NCI-H2196 (cell line): ENCODE measurements at regions not wholly inside any gene's neighbourhood (a gene's known extent, or its start where the extent isn't known, plus 50 kb on each side); places are given as distances from the start of the nearest gene placed in this dataset.

Source experiments
- DNase-seq: peaks from one replicate; lab custom pipeline; 2025; ENCODE audit not compliant: unreplicated experiment; lab: John Stamatoyannopoulos, UW

DNA sequence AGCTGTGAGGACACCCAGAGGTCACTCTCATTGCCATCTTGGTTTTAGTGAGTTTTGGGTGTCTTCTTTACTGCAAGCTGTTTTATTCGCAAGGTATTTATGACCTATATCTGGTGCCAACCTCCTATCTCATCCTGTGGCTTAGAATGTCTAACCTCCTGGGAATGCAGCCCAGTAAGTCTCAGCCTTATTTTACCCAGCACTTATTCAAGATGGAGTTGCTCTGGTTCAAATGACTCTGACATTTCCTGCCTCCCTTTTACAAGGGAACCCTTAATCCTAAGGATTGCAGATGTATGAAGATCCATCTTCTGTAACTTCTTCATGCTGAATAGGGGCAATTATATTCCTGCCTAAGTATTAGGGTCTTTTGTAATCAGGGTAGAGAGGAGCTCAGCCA lies 708.0 kb downstream of the TMEM182 start:
- DNase-seq, result no peak

GRCh38 chr2:103484906-103485305 lies 723.1 kb downstream of the TMEM182 start:
- no peak for DNase-seq

DNA sequence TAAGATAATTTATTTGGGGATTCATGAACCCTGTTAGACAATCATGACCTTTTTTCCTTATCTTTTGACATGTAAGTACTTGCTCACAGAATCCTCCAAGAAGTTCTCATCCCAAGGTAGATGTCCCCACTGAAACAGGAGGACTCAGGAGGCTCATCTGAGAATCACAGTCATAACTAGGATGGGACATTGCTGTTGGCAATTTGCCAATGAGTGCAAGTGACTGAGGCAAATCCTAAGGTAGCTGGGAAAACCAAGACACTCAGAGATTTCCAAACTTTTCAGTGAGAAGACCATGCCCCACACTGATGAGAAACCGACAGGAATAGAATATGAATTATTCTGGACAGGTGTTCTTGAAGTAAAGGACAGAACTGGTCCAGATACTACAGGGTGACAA lies 735.0 kb downstream of the TMEM182 start:
- no peak for DNase-seq

GRCh38 chr2:103506812-103507211 lies 745.0 kb downstream of the TMEM182 start:
- DNase-seq, result no peak

GRCh38 chr2:103512442-103512841 lies 750.6 kb downstream of the TMEM182 start:
- no peak for DNase-seq

GRCh38 chr2:103520547-103520946 lies 758.7 kb downstream of the TMEM182 start:
- no peak for DNase-seq

DNA sequence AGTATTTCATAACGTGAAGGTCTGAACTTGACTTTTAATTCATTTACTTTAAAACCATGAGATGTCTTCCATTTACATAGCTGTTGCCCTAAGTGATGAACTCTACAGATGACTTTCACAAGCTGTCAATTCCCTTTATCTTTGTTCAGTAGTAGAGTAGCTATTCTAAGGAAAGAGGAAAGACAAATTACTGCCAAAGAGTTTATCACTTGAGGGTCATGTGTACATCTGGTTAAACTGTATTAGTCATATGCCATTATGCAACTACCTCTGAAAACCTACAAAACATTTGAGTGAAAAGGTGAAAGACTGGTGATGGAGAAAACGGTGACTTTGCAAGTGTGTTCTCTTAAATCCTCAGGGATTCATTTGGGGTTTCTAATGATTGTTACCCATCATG lies 763.9 kb downstream of the TMEM182 start:
- DNase-seq, result no peak

DNA sequence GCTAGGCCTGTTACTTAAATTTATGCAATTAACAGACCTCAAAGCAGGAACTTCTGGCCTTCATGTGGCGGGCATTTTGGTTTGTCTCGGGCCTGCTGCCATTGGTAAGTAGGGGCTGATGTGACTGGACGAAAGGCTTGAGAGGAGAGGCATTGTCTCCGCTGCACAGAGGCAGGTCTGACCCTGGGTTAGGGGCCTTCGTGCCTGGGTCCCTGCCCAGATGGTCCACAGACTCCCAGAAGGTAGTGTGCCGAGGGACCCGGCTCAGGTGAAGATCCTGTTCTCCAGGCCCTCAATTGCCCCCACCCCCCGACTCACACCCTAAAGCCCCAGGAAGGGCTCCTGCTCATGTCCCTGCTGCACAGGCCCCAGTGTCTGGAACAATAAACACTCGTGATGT lies 764.9 kb downstream of the TMEM182 start:
- no peak for DNase-seq

DNA sequence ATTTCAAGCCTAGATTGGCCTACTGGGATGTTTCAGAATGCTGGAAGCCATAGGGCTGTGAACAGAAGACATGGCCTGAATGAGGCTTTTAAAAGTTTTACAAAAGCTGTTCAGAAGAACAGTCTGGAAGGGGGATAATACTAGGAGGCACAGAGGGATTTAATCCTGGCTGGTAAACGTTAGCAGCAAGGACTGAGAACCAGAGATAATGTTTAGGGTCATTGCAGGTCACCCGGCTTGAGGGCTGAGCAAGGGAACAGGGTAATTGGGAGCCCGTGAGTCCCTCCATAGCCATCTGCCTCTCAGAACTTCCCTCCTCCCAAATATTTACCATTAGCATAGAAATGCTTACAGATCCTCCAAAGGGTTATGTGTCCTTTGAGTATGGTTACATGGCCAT lies 765.4 kb downstream of the TMEM182 start:
- no peak for DNase-seq

- no peak for DNase-seq
Measured at GRCh38 chr2:103529798-103530502, 768.1 kb downstream of the TMEM182 start.

DNA sequence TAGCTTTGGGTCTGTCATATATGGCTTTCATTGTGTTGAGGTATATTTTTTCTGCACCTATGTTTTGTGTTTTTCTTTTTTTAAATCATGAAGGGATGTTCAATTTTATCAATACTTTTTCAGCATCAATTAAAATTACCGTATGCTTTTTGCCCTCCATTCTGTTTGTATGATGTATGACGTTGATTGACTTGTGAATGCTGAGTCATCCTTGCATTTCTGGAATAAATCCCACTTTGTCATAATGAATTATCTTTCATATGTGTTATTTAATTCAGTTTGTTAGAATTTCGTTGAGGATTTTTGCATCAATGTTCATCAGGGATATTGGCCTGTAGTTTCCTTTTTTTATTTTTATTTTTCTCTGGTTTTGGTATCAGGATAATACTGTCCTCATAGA lies 790.9 kb downstream of the TMEM182 start:
- DNase-seq, result no peak

DNA sequence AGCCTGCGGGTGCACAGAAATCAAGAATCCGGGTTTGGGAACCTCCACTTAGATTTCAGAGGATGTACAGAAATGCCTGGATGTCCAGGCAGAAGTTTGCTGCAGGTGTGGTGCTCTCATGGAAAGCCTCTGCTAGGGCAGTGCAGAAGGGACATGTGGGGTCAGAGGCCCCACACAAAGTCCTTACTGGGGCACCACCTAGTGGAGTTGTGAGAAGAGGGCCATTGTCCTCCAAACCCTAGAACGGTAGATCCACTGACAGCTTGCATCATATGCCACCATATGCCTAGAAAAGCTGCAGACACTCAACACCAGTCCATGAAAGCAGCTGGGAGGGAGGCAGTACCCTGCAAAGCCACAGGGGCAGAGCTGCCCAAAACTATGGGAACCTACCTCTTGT lies 833.0 kb downstream of the TMEM182 start:
- no peak for DNase-seq

DNA sequence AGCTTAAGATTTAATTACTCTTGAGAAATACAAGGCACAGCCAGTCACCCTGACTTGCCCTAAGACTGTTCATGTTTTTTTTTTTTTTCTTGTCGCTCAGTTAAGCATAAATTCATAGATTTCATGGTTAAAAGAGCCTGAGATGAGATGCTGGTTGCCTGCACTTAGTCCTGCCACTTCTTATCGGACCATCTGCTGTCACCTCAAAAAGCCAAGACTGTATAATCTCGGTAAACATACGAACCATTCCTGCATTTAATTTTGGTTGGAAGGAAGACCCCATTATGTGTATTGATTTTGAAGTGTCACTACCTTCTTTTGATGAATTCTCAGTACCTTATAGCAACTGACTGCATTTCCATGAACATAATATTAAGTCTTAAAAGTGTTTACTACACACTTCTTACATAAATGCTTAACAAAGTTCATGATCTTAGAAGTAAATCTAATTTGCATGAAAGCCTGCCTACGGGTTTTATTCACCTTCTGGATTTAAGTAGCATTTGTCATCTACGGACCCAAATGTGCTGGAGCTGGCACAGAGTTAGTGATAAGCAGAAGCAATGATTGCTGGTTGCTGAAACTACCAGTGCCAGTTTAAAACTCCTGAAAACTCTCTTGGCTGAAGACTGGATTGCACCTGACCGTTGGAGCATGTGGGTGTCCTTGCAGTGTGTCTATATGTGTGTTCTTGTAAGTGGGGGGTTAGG lies 843.4 kb downstream of the TMEM182 start:
- no peak for DNase-seq

- no peak for DNase-seq
Measured at GRCh38 chr2:103615611-103616105, 853.8 kb downstream of the TMEM182 start.

GRCh38 chr2:103616891-103617290 lies 855.1 kb downstream of the TMEM182 start:
- no peak for DNase-seq

- no peak for DNase-seq
Measured at GRCh38 chr2:103618112-103618511, 856.3 kb downstream of the TMEM182 start.

GRCh38 chr2:103627301-103627700 lies 865.5 kb downstream of the TMEM182 start:
- no peak for DNase-seq

DNA sequence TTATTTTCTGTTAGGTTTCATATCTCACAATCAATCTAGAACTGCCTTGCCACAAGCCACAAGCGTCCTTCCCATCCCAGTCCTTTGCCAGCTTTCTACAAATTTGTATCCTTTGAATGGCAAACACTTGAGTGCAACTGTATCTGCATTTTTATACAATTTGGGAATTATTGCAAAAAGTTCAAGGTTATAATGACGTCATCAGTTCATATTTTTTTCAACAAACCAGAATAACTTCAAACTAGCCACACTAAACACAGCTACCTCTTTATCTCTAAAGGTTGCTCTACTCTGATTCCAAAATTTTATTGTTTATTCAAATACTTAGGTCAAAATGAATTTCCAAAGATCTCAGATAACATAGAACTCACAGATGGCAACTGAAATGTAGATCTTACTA lies 877.1 kb downstream of the TMEM182 start:
- DNase-seq, result no peak

DNA sequence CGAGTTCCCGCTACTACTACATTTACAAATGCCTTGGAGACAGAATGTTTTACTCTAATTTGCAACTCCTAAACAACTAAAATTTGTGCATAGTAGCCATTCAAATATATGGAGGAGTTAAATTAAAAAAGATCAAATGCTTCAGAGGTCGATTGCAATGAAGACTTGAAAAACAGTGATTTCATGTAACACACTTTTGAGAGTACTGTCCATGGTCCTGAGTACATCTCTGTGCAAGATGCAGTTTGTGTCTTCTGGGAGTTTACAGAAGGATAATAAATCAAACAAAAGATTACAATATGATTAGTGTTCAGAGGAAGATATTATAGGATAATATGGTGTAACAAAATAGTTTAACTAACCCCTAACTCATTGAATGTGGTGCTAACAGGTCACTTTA lies 894.7 kb downstream of the TMEM182 start:
- no peak for DNase-seq

- no peak for DNase-seq
Measured at GRCh38 chr2:103660519-103660918, 898.7 kb downstream of the TMEM182 start.

DNA sequence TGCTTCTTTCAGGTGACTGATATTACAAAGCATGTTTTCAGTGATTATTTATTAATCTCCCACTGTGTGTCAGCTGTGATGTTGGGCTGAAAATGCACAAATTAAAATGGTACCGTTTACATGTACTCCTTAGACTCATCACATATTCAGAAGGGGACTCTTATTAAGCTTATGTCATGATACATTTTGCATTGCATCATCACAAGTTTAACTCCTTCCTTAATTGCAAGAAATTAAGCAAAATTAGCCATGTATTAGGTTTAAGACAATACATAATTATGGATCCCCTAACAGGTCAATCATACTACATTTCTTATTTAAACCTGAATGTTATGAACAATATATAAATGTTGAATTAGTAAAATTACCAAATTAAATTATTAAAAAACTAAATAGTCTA lies 899.1 kb downstream of the TMEM182 start:
- no peak for DNase-seq

DNA sequence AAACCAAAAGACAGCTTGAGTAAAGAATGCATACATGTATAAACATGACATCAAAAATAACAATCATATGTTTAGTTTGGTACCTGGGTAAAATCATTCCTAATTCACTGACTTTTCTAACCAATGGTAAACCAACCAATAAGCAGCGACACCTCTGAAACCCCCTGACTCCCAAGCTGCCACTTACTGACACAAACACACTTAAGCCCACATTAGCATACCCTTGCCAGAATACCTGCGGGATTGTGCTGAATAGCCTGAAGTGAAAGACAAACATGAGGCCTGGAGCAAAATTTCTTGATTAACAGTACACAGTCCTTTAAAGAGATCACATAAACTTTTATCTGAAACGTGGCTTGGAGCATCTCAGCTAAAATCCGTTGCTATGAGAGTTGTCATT lies 902.9 kb downstream of the TMEM182 start:
- DNase-seq, result no peak
